Astrocyte (in vitro differentiated cells and primary cell): ENCODE measurements at regions not wholly inside any gene's neighbourhood (a gene's known extent, or its start where the extent isn't known, plus 50 kb on each side); places are given as distances from the start of the nearest gene placed in this dataset.

Source experiments
- EZH2 ChIP-seq: IDR thresholded peaks from 2 replicates; pipeline ENCODE4 v1.6.1; 2012; ENCODE audit warnings: mild to moderate bottlenecking, low read length, inconsistent platforms; ENCODE audit not compliant: insufficient read depth
- TF ChIP-seq, protein P1 (sequence below): IDR thresholded peaks from 2 replicates; pipeline ENCODE4 v1.5.1; 2011; ENCODE audit warnings: low read depth, mild to moderate bottlenecking, inconsistent platforms, low read length, moderate library complexity; ENCODE audit not compliant: insufficient read depth

DNA sequence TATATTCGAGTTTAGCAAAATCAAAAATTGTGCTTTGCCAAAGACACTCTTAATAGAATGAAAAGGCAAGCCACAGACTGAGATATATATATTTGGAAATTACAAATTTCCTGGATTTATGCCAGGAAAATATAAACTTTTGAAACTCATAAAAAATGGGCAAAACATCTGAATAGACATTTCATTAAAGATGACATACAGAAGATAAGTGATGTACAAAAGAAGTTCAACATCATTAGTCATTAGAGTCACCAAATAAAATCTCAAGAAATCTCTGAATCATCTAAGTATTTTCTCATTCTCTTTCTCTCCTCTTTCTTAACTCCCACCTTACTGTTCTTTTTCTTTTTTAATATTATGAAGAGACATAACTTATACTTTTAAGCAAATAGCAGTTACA lies 921.1 kb downstream of the DSC3 start:
- TF ChIP-seq, protein P1, sequence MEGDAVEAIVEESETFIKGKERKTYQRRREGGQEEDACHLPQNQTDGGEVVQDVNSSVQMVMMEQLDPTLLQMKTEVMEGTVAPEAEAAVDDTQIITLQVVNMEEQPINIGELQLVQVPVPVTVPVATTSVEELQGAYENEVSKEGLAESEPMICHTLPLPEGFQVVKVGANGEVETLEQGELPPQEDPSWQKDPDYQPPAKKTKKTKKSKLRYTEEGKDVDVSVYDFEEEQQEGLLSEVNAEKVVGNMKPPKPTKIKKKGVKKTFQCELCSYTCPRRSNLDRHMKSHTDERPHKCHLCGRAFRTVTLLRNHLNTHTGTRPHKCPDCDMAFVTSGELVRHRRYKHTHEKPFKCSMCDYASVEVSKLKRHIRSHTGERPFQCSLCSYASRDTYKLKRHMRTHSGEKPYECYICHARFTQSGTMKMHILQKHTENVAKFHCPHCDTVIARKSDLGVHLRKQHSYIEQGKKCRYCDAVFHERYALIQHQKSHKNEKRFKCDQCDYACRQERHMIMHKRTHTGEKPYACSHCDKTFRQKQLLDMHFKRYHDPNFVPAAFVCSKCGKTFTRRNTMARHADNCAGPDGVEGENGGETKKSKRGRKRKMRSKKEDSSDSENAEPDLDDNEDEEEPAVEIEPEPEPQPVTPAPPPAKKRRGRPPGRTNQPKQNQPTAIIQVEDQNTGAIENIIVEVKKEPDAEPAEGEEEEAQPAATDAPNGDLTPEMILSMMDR: no peak
- no peak for TF ChIP-seq EZH2
